Right lobe of liver (tissue), 6 donors: ENCODE measurements at regions not wholly inside any gene's neighbourhood (a gene's known extent, or its start where the extent isn't known, plus 50 kb on each side); places are given as distances from the start of the nearest gene placed in this dataset.

Source experiments
- ATAC-seq, 4 donors: fragments of 200-7000 bp; cut with Tn5 transposase; one replicate each; pipeline ENCODE4 v1.9.1; 2020; ENCODE audit warnings: mild to moderate bottlenecking in 4 of 4, moderate library complexity in 4 of 4
- DNase-seq, 3 donors: peaks; one replicate each; pipeline ENCODE4 v3.0.0-alpha.2; 2020
- H3K27ac ChIP-seq, 3 donors: fragments of 200-600 bp; one replicate each; pipeline ENCODE4 v1.8.0; 2022
- H3K27me3 ChIP-seq, 2 donors: fragments of 200-600 bp; one replicate each; pipeline ENCODE4 v1.8.0; 2022
- H3K36me3 ChIP-seq, 4 donors: fragments of 200-600 bp; sonication (generic) in 1 of 4; one replicate each; pipeline versions ENCODE4 v1.5.1 to v1.8.0; 2017 to 2022; ENCODE audit warnings: control low read depth in 1 of 4
- H3K4me1 ChIP-seq, 4 donors: fragments of 200-600 bp; sonication (generic) in 1 of 4; one replicate each; pipeline versions ENCODE4 v1.5.1 to v1.8.0; 2017 to 2022; ENCODE audit warnings: control low read depth in 1 of 4
- H3K4me3 ChIP-seq, 3 donors: fragments of 200-600 bp; one replicate each; pipeline ENCODE4 v1.8.0; 2022
- H3K9me3 ChIP-seq, 4 donors: fragments of 200-600 bp; sonication (generic) in 1 of 4; one replicate each; pipeline versions ENCODE4 v1.5.1 to v1.8.0; 2017 to 2022; ENCODE audit warnings: control low read depth in 1 of 4
- CTCF ChIP-seq, 4 donors: fragments of 200-600 bp in 3 of 4; fragments of 450-650 bp in 1 of 4; IDR thresholded peaks; one replicate each; pipeline versions ENCODE4 v1.5.1 to v1.8.0; 2016 to 2022; ENCODE audit warnings: antibody characterized with exemption in 4 of 4, mild to moderate bottlenecking in 2 of 4
- POLR2A ChIP-seq: fragments of 450-650 bp; IDR thresholded peaks from one replicate; pipeline ENCODE4 v1.6.1; 2017; ENCODE audit warnings: antibody characterized with exemption, mild to moderate bottlenecking
- WGBS: methylation state at CpG from one replicate; pipeline ENCODE4 v1.1.6; 2018; ENCODE audit warnings: low coverage, low lambda C conversion rate; ENCODE audit not compliant: insufficient coverage; ENCODE audit errors: missing lambda C conversion rate; 5-methylcytosine and 5-hydroxymethylcytosine counted together
- intact Hi-C, 2 donors: fragments of 100-400 bp; cut with DNase I; formaldehyde crosslinking; loops; one replicate each; pipeline versions ENCODE4 v1.11.2 to v1.14.1; 2022
- donor health status: DM: no; HTN: yes; CAD: no.
- donor health status: DM: no; HTN: no; CAD: no.
- donor health status: DM: no; HTN: no; CAD: no.
- donor health status: DM: no; HTN: yes; CAD: no.
- donor health status: DM: no; HTN: yes; CAD: no.

- intact Hi-C loops, result no loop called here
- H3K9me3 ChIP-seq, result no peaks in the 10 kb centered on the region
- ATAC-seq (no peak), DNase-seq (no peak)
- no peaks in the 10 kb centered on the region for H3K27me3 ChIP-seq
- H3K36me3 ChIP-seq, result no peaks in the 10 kb centered on the region
- 76% methylated on average over 7 of the region's 9 CpGs for WGBS
- no peak overlapping the region for H3K27ac ChIP-seq
- no peak overlapping the region for H3K4me3 ChIP-seq
- TF ChIP-seq CTCF (IDR thresholded peaks at IDR 0.05) (no peak), POLR2A (no peak)
- no peaks in the 10 kb centered on the region for H3K4me1 ChIP-seq
Observed at GRCh38 chr18:76227759-76228158, 267.3 kb downstream of the ZNF516 start.

GRCh38 chr18:76223403-76223802, 271.6 kb downstream of the ZNF516 start:
- ATAC-seq (no peak), DNase-seq (no peak)
- intact Hi-C loops, result no loop called here
- Histone ChIP-seq H3K36me3 (no peaks in the 10 kb centered on the region), H3K4me1 (no peaks in the 10 kb centered on the region), H3K27me3 (no peaks in the 10 kb centered on the region), H3K4me3 (no peak overlapping the region), H3K27ac (no peak overlapping the region), H3K9me3 (no peaks in the 10 kb centered on the region)
- 84% methylated on average over 4 of the region's 8 CpGs for WGBS
- TF ChIP-seq CTCF (IDR thresholded peaks at IDR 0.05) (no peak), POLR2A (no peak)

- no peaks in the 10 kb centered on the region for H3K27me3 ChIP-seq
- ATAC-seq, result no peak
- H3K9me3 ChIP-seq, result no peaks in the 10 kb centered on the region
- no peak overlapping the region for H3K27ac ChIP-seq
- intact Hi-C loops, result no loop called here
- WGBS, result 53% methylated on average over 6 of the region's 8 CpGs
- H3K4me3 ChIP-seq, result no peak overlapping the region
- no peaks in the 10 kb centered on the region for H3K36me3 ChIP-seq
- DNase-seq, result no peak
- TF ChIP-seq POLR2A (no peak), CTCF (IDR thresholded peaks at IDR 0.05) (no peak)
- no peaks in the 10 kb centered on the region for H3K4me1 ChIP-seq
Observed at GRCh38 chr18:76219023-76219422, 276.0 kb downstream of the ZNF516 start.

- H3K4me1 ChIP-seq, result no peaks in the 10 kb centered on the region
- no peak overlapping the region for H3K27ac ChIP-seq
- no peaks in the 10 kb centered on the region for H3K27me3 ChIP-seq
- H3K4me3 ChIP-seq, result no peak overlapping the region
- H3K9me3 ChIP-seq, result no peaks in the 10 kb centered on the region
- intact Hi-C loops, result no loop called here
- DNase-seq (no peak), ATAC-seq (no peak)
- no peak for TF ChIP-seq CTCF (IDR thresholded peaks at IDR 0.05)
- no peak for TF ChIP-seq POLR2A
- H3K36me3 ChIP-seq, result no peaks in the 10 kb centered on the region
- 55% methylated on average over 1 of the region's 1 CpG for WGBS
Observed at GRCh38 chr18:76216096-76216495, 278.9 kb downstream of the ZNF516 start.

GRCh38 chr18:76213991-76214390, 281.1 kb downstream of the ZNF516 start:
- intact Hi-C loops, result no loop called here
- Histone ChIP-seq H3K4me3 (no peak overlapping the region), H3K27ac (no peak overlapping the region), H3K36me3 (no peaks in the 10 kb centered on the region), H3K27me3 (no peaks in the 10 kb centered on the region), H3K9me3 (no peaks in the 10 kb centered on the region), H3K4me1 (no peaks in the 10 kb centered on the region)
- ATAC-seq, result no peak
- no peak for DNase-seq
- TF ChIP-seq CTCF (IDR thresholded peaks at IDR 0.05) (no peak), POLR2A (no peak)
- 76% methylated on average over 3 of the region's 3 CpGs for WGBS
